Panc1 (cell line): ENCODE measurements at regions not wholly inside any gene's neighbourhood (a gene's known extent, or its start where the extent isn't known, plus 50 kb on each side); places are given as distances from the start of the nearest gene placed in this dataset.

Experiments
- ATAC-seq: fragments of 200-7000 bp; cut with Tn5 transposase; 2 replicates; pipeline ENCODE4 v1.9.1; 2020; ENCODE audit warnings: mild to moderate bottlenecking, moderate library complexity
- BruUV-seq: library from RNA; stranded (reverse); fragments of 400-500 nt; replicated peaks from 2 replicates; lab custom pipeline; 2021; lab: Mats Ljungman, UMichigan
- CTCF ChIA-PET: fragments of 300-600 bp; sonication (Branson Sonifier 250); formaldehyde crosslinking; loops from one replicate; lab custom pipeline; 2022; ENCODE audit warnings: antibody characterized with exemption; lab: Charles Lee
- POLR2A ChIA-PET: fragments of 300-600 bp; sonication (Branson Sonifier 250); formaldehyde crosslinking; loops from one replicate; lab custom pipeline; 2022; ENCODE audit warnings: antibody characterized with exemption; lab: Charles Lee
- DNase-seq: peaks from one replicate; pipeline ENCODE4 v3.0.0-alpha.2; 2010; ENCODE audit warnings: low read depth, low spot score
- H3K27ac ChIP-seq: 2 replicates; pipeline ENCODE4 v1.5.1; 2011; ENCODE audit warnings: mild to moderate bottlenecking, low read length, inconsistent platforms
- H3K27me3 ChIP-seq: fragments of 200-500 bp; sonication (Bioruptor generic); 2 replicates; pipeline ENCODE4 v1.6.0; 2014; ENCODE audit warnings: low read length, inconsistent platforms; ENCODE audit not compliant: control insufficient read depth, insufficient read depth
- H3K36me3 ChIP-seq: fragments of 200-500 bp; sonication (Bioruptor generic); 2 replicates; pipeline ENCODE4 v1.5.1; 2014; ENCODE audit warnings: inconsistent platforms, mild to moderate bottlenecking, low read length, moderate library complexity; ENCODE audit not compliant: control insufficient read depth, insufficient read depth
- H3K4me1 ChIP-seq: 2 replicates; pipeline ENCODE4 v1.5.1; 2011; ENCODE audit warnings: inconsistent platforms, mild to moderate bottlenecking, low read length, moderate library complexity; ENCODE audit not compliant: control insufficient read depth, insufficient read depth
- H3K4me3 ChIP-seq, 2 experiments: 2 replicates each; pipeline ENCODE4 v1.5.1; 2011 to 2012; ENCODE audit warnings: low read depth in 2 of 2, low read length in 2 of 2, mild to moderate bottlenecking in 2 of 2, inconsistent platforms in 1 of 2, moderate library complexity in 1 of 2
- H3K9me3 ChIP-seq: fragments of 200-500 bp; sonication (Bioruptor generic); 2 replicates; pipeline ENCODE4 v1.5.1; 2014; ENCODE audit warnings: low read depth, mild to moderate bottlenecking, inconsistent platforms, low read length, moderate library complexity; ENCODE audit not compliant: control insufficient read depth, insufficient read depth
- POLR2AphosphoS5 ChIP-seq: IDR thresholded peaks from 2 replicates; pipeline ENCODE4 v1.6.1; 2012; ENCODE audit warnings: mild to moderate bottlenecking, low read depth, low read length, moderate library complexity
- SIN3A ChIP-seq: IDR thresholded peaks from 2 replicates; pipeline ENCODE4 v1.6.1; 2012; ENCODE audit warnings: low read depth, mild to moderate bottlenecking, low read length, moderate library complexity, borderline replicate concordance; ENCODE audit not compliant: insufficient read depth
- TCF7L2 ChIP-seq: IDR thresholded peaks from 2 replicates; pipeline ENCODE4 v1.6.1; 2011; ENCODE audit warnings: mild to moderate bottlenecking, low read depth, low read length, inconsistent platforms
- in situ Hi-C: cut with HindIII; loops from 2 replicates; pipeline ENCODE4 v1.10.0; 2016; ENCODE audit warnings: low sequenced_read_pairs, low pct_unique_long_range_greater_than_20kb
- intact Hi-C: fragments of 100-400 bp; cut with micrococcal nuclease; formaldehyde crosslinking; loops from one replicate; pipeline ENCODE4 v1.10.0; 2022; ENCODE audit not compliant: unreplicated experiment
- TF ChIP-seq, protein P1 (sequence below), 2 experiments: IDR thresholded peaks; 2 replicates each; pipeline ENCODE4 v1.6.1; 2011 to 2012; ENCODE audit warnings: low read depth in 2 of 2, control low read depth in 1 of 2, low read length in 1 of 2, mild to moderate bottlenecking in 1 of 2, moderate library complexity in 1 of 2; ENCODE audit not compliant: insufficient read depth in 1 of 2
- TF ChIP-seq, protein P2 (sequence below): fragments of 450-650 bp; IDR thresholded peaks from 2 replicates; pipeline ENCODE4 v1.5.1; 2017; ENCODE audit warnings: mild to moderate bottlenecking

DNA sequence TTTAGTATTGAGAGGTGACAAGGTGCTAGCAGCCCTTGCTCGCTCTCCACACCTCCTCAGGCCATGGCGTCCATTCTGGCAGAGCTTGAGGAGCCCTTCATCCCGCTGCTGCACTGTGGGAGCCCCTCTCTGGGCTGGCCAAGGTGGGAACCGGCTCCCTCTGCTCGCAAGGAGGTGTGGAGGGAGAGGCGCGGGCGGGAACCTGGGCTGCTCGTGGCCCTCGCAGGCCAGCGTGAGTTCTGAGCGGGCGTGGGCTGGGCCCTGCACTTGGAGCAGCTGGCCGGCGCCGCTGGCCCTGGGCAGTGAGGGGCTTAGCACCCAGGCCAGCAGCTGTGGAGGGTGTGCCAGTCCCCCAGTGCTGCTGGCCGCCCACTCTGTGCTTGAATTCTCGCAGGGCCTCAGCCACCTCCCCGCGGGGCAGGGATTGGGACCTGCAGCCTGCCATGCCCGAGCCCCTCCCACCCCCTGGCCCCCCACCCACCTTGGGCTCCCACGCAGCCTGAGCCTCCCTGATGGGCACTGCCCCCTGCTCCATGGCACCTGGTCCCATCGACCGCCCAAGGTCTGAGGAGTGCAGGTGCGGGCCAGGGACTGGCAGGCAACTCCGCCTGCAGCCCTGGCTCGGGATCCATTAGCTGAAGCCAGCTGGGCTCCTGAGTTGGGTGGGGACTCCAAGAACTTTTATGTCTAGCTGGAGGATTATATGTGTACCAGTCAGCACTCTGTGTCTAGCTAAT is 785.2 kb downstream of the DIPK2A start:
- TF ChIP-seq TCF7L2 (no peak), SIN3A (no peak), POLR2AphosphoS5 (no peak)
- TF ChIP-seq, protein P1, sequence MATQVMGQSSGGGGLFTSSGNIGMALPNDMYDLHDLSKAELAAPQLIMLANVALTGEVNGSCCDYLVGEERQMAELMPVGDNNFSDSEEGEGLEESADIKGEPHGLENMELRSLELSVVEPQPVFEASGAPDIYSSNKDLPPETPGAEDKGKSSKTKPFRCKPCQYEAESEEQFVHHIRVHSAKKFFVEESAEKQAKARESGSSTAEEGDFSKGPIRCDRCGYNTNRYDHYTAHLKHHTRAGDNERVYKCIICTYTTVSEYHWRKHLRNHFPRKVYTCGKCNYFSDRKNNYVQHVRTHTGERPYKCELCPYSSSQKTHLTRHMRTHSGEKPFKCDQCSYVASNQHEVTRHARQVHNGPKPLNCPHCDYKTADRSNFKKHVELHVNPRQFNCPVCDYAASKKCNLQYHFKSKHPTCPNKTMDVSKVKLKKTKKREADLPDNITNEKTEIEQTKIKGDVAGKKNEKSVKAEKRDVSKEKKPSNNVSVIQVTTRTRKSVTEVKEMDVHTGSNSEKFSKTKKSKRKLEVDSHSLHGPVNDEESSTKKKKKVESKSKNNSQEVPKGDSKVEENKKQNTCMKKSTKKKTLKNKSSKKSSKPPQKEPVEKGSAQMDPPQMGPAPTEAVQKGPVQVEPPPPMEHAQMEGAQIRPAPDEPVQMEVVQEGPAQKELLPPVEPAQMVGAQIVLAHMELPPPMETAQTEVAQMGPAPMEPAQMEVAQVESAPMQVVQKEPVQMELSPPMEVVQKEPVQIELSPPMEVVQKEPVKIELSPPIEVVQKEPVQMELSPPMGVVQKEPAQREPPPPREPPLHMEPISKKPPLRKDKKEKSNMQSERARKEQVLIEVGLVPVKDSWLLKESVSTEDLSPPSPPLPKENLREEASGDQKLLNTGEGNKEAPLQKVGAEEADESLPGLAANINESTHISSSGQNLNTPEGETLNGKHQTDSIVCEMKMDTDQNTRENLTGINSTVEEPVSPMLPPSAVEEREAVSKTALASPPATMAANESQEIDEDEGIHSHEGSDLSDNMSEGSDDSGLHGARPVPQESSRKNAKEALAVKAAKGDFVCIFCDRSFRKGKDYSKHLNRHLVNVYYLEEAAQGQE (IDR thresholded peaks at IDR 0.05; ENCODE audit: insufficient read depth in 1 of 2, low read depth in 2 of 2, low read length in 1 of 2), result no peak
- TF ChIP-seq, protein P2, sequence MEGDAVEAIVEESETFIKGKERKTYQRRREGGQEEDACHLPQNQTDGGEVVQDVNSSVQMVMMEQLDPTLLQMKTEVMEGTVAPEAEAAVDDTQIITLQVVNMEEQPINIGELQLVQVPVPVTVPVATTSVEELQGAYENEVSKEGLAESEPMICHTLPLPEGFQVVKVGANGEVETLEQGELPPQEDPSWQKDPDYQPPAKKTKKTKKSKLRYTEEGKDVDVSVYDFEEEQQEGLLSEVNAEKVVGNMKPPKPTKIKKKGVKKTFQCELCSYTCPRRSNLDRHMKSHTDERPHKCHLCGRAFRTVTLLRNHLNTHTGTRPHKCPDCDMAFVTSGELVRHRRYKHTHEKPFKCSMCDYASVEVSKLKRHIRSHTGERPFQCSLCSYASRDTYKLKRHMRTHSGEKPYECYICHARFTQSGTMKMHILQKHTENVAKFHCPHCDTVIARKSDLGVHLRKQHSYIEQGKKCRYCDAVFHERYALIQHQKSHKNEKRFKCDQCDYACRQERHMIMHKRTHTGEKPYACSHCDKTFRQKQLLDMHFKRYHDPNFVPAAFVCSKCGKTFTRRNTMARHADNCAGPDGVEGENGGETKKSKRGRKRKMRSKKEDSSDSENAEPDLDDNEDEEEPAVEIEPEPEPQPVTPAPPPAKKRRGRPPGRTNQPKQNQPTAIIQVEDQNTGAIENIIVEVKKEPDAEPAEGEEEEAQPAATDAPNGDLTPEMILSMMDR, result no peak
- Histone ChIP-seq H3K4me3 (no peak overlapping the region), H3K36me3 (no peaks in the 10 kb centered on the region), H3K4me1 (no peaks in the 10 kb centered on the region), H3K27me3 (no peaks in the 10 kb centered on the region), H3K27ac (no peak overlapping the region), H3K9me3 (no peaks in the 10 kb centered on the region)
- ChIA-PET POLR2A (no interaction called here), CTCF (no interaction called here)
- ATAC-seq (no peak), DNase-seq (no peak)
- BruUV-seq, result no TSS peak
- intact Hi-C loops, result no loop called here
- in situ Hi-C loops, result no loop called here

DNA sequence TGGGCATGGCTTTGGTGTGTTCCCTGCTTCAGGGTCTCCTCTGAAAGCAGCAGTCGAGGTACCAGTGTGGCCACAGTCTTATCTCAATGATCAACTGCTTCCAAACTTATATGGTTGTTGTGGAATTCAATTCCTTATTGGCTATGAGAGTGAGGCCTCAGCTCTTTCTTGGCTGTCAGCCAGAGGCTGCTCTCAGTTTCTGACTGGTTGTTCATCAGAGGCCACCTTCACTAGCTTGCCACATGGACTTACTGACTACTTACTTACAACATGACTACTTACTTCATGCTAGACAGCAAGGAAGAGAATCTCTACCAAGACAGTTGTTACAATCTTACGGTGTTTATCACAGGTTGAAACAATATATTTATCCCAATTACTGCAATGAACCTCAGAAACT is 789.2 kb downstream of the DIPK2A start:
- ATAC-seq (no peak), DNase-seq (no peak)
- Histone ChIP-seq H3K9me3 (no peaks in the 10 kb centered on the region), H3K36me3 (no peaks in the 10 kb centered on the region), H3K27ac (no peak overlapping the region), H3K4me3 (no peak overlapping the region), H3K27me3 (no peaks in the 10 kb centered on the region), H3K4me1 (no peaks in the 10 kb centered on the region)
- ChIA-PET CTCF (no interaction called here), POLR2A (no interaction called here)
- TF ChIP-seq POLR2AphosphoS5 (no peak), TCF7L2 (no peak), SIN3A (no peak)
- TF ChIP-seq, protein P1 (IDR thresholded peaks at IDR 0.05; ENCODE audit: insufficient read depth in 1 of 2, low read depth in 2 of 2, low read length in 1 of 2), result no peak
- TF ChIP-seq, protein P2, result no peak
- intact Hi-C loops (no loop called here), in situ Hi-C loops (no loop called here)
- no TSS peak for BruUV-seq
